ENCODE measurements at regions not wholly inside any gene's neighbourhood (a gene's known extent, or its start where the extent isn't known, plus 50 kb on each side); places are given as distances from the start of the nearest gene placed in this dataset.

GRCh38 chr20:11537032-11537431 is 380.7 kb upstream of the BTBD3 start:
- DNase-seq = no peak
- TF ChIP-seq CTCF (IDR thresholded peaks at IDR 0.05) (no peak), POLR2A (IDR thresholded peaks at IDR 0.05) (no peak)
- WGBS, 2 donors = 19 to 31% methylated on average over 2 of the region's 2 CpGs
- Histone ChIP-seq H3K27me3 (no peaks in the 10 kb centered on the region), H3K4me1 (peaks cover 0 to 4% (median 0%) of the 10 kb centered on the region in 3 donors), H3K4me3 (no peak overlapping the region), H3K27ac (no peak overlapping the region), H3K9me3 (no peaks in the 10 kb centered on the region), H3K36me3 (no peaks in the 10 kb centered on the region)
- intact Hi-C loops (cut with DNase I) = no loop called here

DNA sequence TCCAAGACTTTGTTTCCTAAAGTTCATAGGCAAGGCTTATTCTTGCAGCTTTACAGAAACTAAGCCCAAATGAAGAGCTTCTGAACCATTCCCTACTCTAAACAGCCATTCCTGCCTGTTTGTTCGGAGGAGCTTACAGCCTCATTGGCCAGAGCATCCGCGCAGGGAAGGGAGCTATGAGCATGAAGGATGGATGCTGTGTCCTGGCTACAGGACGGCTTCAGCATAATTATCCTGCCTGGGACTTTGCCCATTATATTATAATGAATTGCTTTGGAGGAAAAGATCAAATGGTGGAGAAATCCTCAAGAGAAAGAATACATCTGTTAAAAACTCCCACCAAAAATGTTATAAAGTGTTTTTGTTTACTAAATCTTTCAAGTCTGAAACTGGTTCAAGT is 378.2 kb upstream of the BTBD3 start:
- H3K27ac ChIP-seq = no peak overlapping the region
- 65 to 70% methylated on average over 4 of the region's 4 CpGs for WGBS, 2 donors
- intact Hi-C loops (cut with DNase I) = no loop called here
- peaks cover 0 to 16% (median 0%) of the 10 kb centered on the region in 3 donors for H3K4me1 ChIP-seq
- H3K4me3 ChIP-seq = no peak overlapping the region
- DNase-seq = no peak
- H3K9me3 ChIP-seq = no peaks in the 10 kb centered on the region
- no peaks in the 10 kb centered on the region for H3K27me3 ChIP-seq
- no peak for TF ChIP-seq POLR2A (IDR thresholded peaks at IDR 0.05)
- TF ChIP-seq CTCF (IDR thresholded peaks at IDR 0.05) = no peak
- H3K36me3 ChIP-seq = no peaks in the 10 kb centered on the region

GRCh38 chr20:11540558-11540957 is 377.1 kb upstream of the BTBD3 start:
- Histone ChIP-seq H3K27me3 (no peaks in the 10 kb centered on the region), H3K27ac (no peak overlapping the region), H3K9me3 (no peaks in the 10 kb centered on the region), H3K36me3 (no peaks in the 10 kb centered on the region), H3K4me1 (peaks cover 0 to 12% (median 0%) of the 10 kb centered on the region in 3 donors), H3K4me3 (no peak overlapping the region)
- no peak for DNase-seq
- intact Hi-C loops (cut with DNase I) = no loop called here
- WGBS, 2 donors = 66 to 73% methylated on average over 3 of the region's 3 CpGs
- TF ChIP-seq POLR2A (IDR thresholded peaks at IDR 0.05) (no peak), CTCF (IDR thresholded peaks at IDR 0.05) (no peak)

DNA sequence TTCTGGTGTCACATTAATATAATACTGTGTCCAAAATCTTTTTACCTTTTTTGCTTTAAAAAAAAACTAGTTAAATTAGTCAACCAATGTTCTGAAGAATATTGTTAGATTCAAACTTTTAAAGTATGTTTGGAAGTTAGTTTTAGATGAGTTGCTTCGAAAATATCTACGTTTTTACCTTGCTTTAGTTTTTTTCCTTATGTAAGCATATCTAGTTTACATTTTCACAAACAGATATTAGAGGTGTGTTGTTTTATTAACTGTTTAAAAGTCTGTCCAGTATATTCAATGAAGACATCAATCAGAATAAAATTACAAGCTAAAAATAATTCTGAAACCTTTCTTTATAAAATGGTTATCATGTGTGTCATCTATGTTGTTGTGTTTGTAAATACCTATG is 375.0 kb upstream of the BTBD3 start:
- Histone ChIP-seq H3K27me3 (no peaks in the 10 kb centered on the region), H3K4me3 (no peak overlapping the region), H3K4me1 (peaks cover 0 to 12% (median 0%) of the 10 kb centered on the region in 3 donors), H3K36me3 (no peaks in the 10 kb centered on the region), H3K9me3 (no peaks in the 10 kb centered on the region), H3K27ac (no peak overlapping the region)
- no peak for DNase-seq
- intact Hi-C loops (cut with DNase I) = no loop called here
- TF ChIP-seq POLR2A (IDR thresholded peaks at IDR 0.05) (no peak), CTCF (IDR thresholded peaks at IDR 0.05) (no peak)
- 80% methylated on average over 2 of the region's 2 CpGs for WGBS, 2 donors

DNA sequence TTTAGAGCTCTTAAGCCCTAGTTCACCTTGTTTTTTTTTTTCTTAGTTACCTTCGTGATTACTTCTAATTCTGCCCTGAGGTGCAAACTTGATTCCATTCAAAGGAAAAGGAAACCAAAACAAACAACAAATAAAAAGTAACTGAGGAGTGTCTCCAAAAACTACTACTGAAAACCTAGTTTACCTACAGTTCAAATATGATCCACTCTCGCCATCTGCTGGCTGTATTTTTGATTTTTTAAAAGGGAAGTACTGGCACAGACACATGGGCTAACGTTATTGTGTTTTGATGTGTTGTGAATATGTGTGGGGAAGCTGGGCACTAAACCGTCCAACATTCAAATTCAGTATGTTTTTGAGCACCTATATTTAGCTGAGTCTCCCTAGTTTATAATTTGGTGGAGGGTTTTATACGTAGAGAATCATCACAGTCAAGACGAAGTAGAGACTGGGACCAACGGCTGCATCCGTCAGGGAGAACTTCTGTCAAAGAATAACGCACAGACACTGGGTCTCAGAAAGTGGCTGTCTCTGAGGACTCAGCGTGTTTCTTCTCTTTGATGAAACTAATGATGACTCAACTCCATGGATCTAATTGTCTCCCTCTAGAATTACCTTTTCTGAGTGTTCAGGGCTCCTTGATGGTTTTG is 373.5 kb upstream of the BTBD3 start:
- Histone ChIP-seq H3K27me3 (no peaks in the 10 kb centered on the region), H3K27ac (peak overlapping the region in 1 of 4 donors; percentile 24), H3K4me1 (peaks cover 0 to 12% (median 0%) of the 10 kb centered on the region in 3 donors), H3K9me3 (no peaks in the 10 kb centered on the region), H3K36me3 (no peaks in the 10 kb centered on the region), H3K4me3 (peak overlapping the region in 1 of 4 donors; percentile 39)
- intact Hi-C loops (cut with DNase I) = no loop called here
- DNase-seq = no peak
- TF ChIP-seq POLR2A (IDR thresholded peaks at IDR 0.05) (no peak), CTCF (IDR thresholded peaks at IDR 0.05) (peak; percentile 37 to 78 (median 60))
- WGBS, 2 donors = 14 to 18% methylated on average over 10 of the region's 10 CpGs
